GM23248 (cell line): ENCODE measurements at regions not wholly inside any gene's neighbourhood (a gene's known extent, or its start where the extent isn't known, plus 50 kb on each side); places are given as distances from the start of the nearest gene placed in this dataset.
"Not testable (repeated sequence)": the region's sequence is repeated elsewhere in the genome, so short reads cannot be mapped to it uniquely, and the experiment has no call there.

Experiments used
- EZH2 ChIP-seq: fragments of 200-600 bp; sonication (generic); IDR thresholded peaks from 2 replicates; pipeline ENCODE4 v1.6.1; 2018; ENCODE audit warnings: antibody characterized with exemption, mild to moderate bottlenecking; ENCODE audit not compliant: insufficient read depth, poor library complexity, severe bottlenecking
- EZH2phosphoT487 ChIP-seq: fragments of 200-600 bp; sonication (generic); IDR thresholded peaks from 2 replicates; pipeline ENCODE4 v1.6.1; 2018; ENCODE audit warnings: antibody characterized with exemption, moderate library complexity, mild to moderate bottlenecking, low read depth; ENCODE audit not compliant: insufficient read depth

GRCh38 chr2:143991596-143991995 lies 528.3 kb downstream of the ZEB2 start:
- TF ChIP-seq EZH2phosphoT487, EZH2: not testable (repeated sequence)
